GM12872 (cell line): ENCODE measurements at regions not wholly inside any gene's neighbourhood (a gene's known extent, or its start where the extent isn't known, plus 50 kb on each side); places are given as distances from the start of the nearest gene placed in this dataset.

Experiments
- TF ChIP-seq, protein P1 (sequence below): IDR thresholded peaks from 3 replicates; pipeline ENCODE4 v1.5.1; 2011; ENCODE audit warnings: low read depth, mild to moderate bottlenecking, low read length, moderate library complexity; ENCODE audit not compliant: insufficient read depth

DNA sequence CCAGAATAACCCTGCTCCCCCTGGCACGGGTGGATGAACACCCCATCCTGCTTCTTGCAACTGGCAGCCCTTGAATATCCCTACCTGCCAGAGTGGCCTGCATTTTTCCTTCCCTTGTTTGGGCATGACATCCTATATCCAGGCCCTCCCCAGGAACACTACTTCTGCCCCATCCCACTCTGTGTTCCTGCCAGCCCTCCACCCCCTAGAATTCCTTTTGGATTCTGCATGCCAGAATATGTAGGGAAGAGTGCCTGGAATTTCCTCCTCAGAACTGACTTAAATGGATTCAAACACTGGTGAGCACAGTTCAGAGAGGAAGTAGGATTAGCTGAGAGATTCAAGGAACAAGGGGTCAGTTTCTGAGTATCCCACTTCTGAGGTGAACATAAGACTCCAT lies 123.5 kb upstream of the PELI1 start:
- TF ChIP-seq, protein P1, sequence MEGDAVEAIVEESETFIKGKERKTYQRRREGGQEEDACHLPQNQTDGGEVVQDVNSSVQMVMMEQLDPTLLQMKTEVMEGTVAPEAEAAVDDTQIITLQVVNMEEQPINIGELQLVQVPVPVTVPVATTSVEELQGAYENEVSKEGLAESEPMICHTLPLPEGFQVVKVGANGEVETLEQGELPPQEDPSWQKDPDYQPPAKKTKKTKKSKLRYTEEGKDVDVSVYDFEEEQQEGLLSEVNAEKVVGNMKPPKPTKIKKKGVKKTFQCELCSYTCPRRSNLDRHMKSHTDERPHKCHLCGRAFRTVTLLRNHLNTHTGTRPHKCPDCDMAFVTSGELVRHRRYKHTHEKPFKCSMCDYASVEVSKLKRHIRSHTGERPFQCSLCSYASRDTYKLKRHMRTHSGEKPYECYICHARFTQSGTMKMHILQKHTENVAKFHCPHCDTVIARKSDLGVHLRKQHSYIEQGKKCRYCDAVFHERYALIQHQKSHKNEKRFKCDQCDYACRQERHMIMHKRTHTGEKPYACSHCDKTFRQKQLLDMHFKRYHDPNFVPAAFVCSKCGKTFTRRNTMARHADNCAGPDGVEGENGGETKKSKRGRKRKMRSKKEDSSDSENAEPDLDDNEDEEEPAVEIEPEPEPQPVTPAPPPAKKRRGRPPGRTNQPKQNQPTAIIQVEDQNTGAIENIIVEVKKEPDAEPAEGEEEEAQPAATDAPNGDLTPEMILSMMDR, result no peak

- TF ChIP-seq, protein P1, result no peak
Observed at GRCh38 chr2:64268330-64269048, 124.3 kb upstream of the PELI1 start.

DNA sequence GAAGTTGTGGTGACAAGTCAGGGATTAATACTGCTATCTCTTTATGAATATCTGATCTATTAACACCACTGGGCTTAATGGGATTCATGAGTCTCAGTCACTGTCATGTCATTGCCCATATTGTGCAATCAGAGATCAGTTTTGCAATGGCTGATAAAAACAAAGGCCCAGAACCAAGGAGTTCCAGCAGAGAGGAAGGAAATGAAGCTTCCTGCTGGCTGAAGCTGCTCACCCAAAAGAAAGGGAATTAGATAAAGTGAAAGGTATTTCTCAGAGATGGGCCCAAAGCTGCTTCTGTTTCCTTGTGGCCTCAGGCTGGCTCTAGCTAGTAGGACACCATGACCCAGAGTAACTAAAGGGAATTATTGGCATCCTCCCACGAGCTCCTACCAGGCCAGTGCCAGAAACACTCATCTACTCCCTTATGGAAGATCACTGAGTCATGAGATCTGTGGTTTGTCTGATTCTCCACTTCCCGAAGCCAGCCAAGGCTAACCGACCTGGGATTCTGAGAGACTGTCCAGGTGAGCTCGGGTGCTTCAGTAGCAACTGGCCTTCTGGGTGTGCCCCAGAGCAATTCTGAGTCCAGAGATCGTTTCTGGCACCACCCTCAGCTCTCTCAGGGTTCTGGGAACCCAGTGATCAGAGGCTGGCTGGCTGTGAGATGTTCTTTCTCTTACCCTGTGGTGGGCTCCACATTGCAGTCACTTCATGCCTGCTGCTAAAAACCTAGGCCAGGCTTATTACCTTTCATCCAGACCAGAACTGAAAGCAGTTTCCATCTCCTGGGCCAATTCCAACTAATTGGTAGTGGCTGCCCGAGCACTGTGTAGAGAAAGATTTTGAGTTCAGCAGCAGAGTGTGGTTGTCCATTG lies 129.5 kb upstream of the PELI1 start:
- TF ChIP-seq, protein P1, result no peak

DNA sequence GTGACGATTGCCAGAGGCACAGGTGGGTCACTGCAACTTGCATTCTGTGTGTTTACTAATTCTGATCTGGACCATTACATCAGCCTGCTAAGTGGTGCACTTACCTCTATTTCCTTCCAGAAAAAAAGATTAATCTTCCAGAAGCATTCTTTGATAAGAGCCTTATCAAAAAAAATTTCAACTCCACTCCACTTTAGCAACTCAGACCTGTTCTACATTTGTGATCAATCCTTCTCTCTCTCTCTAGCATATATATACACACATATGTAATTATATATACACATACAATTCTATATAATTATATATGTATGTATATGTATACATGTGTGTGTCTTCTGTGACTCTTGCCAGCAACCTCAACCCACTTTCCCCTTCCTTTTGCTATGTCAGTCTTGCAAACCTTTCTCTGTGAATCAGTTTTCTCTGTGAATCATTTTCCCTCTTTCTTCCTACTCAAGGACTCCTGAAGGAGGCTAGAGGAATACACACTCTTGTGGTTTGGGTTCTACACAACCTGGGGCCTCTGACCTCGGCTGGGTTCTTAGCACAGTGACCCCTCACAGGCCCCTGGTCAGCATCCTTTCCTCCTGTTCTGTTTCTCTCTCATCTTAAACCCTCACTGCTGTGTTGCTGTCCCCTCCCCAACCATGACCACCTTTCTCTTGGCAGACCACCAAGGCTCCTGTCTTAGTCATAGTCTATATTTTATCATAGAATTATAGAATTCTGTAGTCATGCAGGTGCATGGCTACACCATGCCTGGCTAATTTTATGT lies 130.4 kb upstream of the PELI1 start:
- TF ChIP-seq, protein P1, result no peak

- TF ChIP-seq, protein P1, result no peak
Observed at GRCh38 chr2:64275174-64275466, 130.9 kb upstream of the PELI1 start.

DNA sequence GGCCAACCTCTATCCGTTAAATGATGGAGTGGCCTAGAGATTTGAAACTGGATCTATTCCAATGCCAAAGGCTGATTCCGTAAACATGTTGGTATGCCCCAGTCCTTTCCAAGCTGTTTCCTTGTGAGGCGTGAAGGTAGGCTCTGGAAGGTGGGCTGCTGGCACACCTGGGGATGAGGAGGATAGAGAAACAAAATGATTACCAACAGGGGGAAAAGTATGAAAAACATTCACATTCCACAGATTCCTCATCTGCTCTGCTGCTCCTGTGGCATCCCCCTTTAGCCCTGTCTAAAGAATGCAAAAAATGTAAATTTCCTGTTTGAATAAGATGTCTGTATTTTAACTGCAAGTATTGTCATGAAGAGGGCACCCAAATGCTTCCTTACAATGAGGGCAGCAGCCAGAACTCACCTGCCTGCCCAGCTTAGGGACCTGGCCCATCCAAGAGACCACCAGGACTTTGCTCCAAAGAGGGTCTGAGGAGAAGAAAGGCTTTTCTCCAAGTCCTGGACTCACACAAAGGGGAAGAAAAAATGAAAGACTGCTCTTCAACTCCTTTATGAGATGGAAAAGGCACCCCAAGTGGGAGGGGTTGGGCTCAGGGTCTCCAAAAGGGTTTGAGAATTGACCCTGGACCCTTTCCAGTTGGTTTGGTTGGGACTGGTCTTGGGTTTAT lies 132.3 kb upstream of the PELI1 start:
- TF ChIP-seq, protein P1, result no peak
